ENCODE measurements at regions not wholly inside any gene's neighbourhood (a gene's known extent, or its start where the extent isn't known, plus 50 kb on each side); places are given as distances from the start of the nearest gene placed in this dataset.

DNA sequence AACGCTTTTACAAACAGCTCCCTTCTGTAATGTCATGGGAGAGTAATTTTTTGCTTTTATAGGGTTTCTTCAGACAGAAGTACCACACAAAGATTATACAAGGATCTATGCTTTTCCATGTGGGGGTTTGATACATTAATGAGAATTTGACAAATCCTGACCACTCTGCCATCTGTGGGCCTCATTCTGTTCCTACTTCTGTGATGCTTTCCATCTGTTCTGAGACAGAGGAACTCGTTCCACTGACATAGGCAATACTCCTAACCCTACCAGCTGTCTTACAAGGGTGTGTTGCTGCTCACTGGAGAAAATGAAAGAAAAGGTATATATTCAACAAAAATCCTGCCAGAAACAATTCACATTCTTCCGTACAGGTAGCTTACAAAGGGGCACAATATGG lies 59.4 kb upstream of the NAMPT start:
- Histone ChIP-seq H4K20me1 (ENCODE audit: insufficient read depth) (no peaks in the 10 kb centered on the region), H3K36me3 (ENCODE audit: control insufficient read depth in 1 of 2, insufficient read depth in 2 of 2, low read length in 2 of 2) (no peaks in the 10 kb centered on the region; a peak in 1 of 4 replicates), H3K4me3 (replicated peaks in 1 of 2; ENCODE audit: low read depth in 1 of 2, low read length in 2 of 2) (no peak overlapping the region), H3K9me2 (ENCODE audit: insufficient read depth) (no peaks in the 10 kb centered on the region), H3K4me1 (ENCODE audit: control insufficient read depth in 1 of 2, insufficient read depth in 2 of 2, low read length in 2 of 2) (peaks cover 18 to 26% of the 10 kb centered on the region in 2 experiments), H3K27me3 (ENCODE audit: insufficient read depth, low read length) (no peaks in the 10 kb centered on the region), H3K4me2 (ENCODE audit: low read length) (no peak overlapping the region), H2AFZ (ENCODE audit: low read depth, low read length, poor library complexity, severe bottlenecking) (no peak overlapping the region), H3K79me2 (ENCODE audit: insufficient read depth, low read length) (no peaks in the 10 kb centered on the region), H3K9me3 (ENCODE audit: control insufficient read depth in 1 of 2, insufficient read depth in 1 of 2, low read depth in 1 of 2, low read length in 2 of 2) (peaks cover 5 to 18% of the 10 kb centered on the region in 2 experiments; a peak in 3 of 4 replicates), H3K9ac (ENCODE audit: low read length) (no peak overlapping the region), H3K27ac (ENCODE audit: low read depth, low read length) (no peak overlapping the region)
- DNase-seq (ENCODE audit: low read depth, low spot score) (no peak), ATAC-seq (no peak)
- ChIA-PET RAD21 (ENCODE audit: low non-redundant PET in 1 of 2, low total read pairs in 2 of 2, uncharacterized antibody in 2 of 2, unreplicated experiment in 2 of 2) (no interaction called here), POLR2A (no interaction called here), CTCF (no interaction called here)
- no TSS peak for BruUV-seq (replicated peaks)
- TF ChIP-seq, protein P1, sequence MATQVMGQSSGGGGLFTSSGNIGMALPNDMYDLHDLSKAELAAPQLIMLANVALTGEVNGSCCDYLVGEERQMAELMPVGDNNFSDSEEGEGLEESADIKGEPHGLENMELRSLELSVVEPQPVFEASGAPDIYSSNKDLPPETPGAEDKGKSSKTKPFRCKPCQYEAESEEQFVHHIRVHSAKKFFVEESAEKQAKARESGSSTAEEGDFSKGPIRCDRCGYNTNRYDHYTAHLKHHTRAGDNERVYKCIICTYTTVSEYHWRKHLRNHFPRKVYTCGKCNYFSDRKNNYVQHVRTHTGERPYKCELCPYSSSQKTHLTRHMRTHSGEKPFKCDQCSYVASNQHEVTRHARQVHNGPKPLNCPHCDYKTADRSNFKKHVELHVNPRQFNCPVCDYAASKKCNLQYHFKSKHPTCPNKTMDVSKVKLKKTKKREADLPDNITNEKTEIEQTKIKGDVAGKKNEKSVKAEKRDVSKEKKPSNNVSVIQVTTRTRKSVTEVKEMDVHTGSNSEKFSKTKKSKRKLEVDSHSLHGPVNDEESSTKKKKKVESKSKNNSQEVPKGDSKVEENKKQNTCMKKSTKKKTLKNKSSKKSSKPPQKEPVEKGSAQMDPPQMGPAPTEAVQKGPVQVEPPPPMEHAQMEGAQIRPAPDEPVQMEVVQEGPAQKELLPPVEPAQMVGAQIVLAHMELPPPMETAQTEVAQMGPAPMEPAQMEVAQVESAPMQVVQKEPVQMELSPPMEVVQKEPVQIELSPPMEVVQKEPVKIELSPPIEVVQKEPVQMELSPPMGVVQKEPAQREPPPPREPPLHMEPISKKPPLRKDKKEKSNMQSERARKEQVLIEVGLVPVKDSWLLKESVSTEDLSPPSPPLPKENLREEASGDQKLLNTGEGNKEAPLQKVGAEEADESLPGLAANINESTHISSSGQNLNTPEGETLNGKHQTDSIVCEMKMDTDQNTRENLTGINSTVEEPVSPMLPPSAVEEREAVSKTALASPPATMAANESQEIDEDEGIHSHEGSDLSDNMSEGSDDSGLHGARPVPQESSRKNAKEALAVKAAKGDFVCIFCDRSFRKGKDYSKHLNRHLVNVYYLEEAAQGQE (IDR thresholded peaks at IDR 0.05; ENCODE audit: low read depth), result no peak
- TF ChIP-seq EGR1 (IDR thresholded peaks at IDR 0.05; ENCODE audit: low read depth) (no peak), SIN3A (IDR thresholded peaks at IDR 0.05; ENCODE audit: low read depth) (no peak), POLR2A (IDR thresholded peaks at IDR 0.05; ENCODE audit: borderline replicate concordance, extremely low read depth, insufficient read depth, insufficient read length) (no peak), EZH2phosphoT487 (IDR thresholded peaks at IDR 0.05; ENCODE audit: borderline replicate concordance) (no peak), FOSL1 (IDR thresholded peaks at IDR 0.05; ENCODE audit: low read depth) (no peak), TCF7L2 (IDR thresholded peaks at IDR 0.05; ENCODE audit: borderline replicate concordance, extremely low read depth, insufficient read depth, insufficient read length) (no peak), ELF1 (IDR thresholded peaks at IDR 0.05; ENCODE audit: borderline replicate concordance, low read depth) (no peak), CEBPB (IDR thresholded peaks at IDR 0.05; ENCODE audit: low read depth) (no peak), ZNF274 (IDR thresholded peaks at IDR 0.05; ENCODE audit: low read depth, low read length) (no peak), SRF (IDR thresholded peaks at IDR 0.05; ENCODE audit: low read depth) (no peak)
- TF ChIP-seq, protein P2, sequence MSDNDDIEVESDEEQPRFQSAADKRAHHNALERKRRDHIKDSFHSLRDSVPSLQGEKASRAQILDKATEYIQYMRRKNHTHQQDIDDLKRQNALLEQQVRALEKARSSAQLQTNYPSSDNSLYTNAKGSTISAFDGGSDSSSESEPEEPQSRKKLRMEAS (IDR thresholded peaks at IDR 0.05), result no peak
- TF ChIP-seq, protein P3, sequence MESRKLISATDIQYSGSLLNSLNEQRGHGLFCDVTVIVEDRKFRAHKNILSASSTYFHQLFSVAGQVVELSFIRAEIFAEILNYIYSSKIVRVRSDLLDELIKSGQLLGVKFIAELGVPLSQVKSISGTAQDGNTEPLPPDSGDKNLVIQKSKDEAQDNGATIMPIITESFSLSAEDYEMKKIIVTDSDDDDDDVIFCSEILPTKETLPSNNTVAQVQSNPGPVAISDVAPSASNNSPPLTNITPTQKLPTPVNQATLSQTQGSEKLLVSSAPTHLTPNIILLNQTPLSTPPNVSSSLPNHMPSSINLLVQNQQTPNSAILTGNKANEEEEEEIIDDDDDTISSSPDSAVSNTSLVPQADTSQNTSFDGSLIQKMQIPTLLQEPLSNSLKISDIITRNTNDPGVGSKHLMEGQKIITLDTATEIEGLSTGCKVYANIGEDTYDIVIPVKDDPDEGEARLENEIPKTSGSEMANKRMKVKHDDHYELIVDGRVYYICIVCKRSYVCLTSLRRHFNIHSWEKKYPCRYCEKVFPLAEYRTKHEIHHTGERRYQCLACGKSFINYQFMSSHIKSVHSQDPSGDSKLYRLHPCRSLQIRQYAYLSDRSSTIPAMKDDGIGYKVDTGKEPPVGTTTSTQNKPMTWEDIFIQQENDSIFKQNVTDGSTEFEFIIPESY (IDR thresholded peaks at IDR 0.05; ENCODE audit: extremely low read depth, insufficient replicate concordance, low read length), result no peak
- intact Hi-C loops (cut with micrococcal nuclease), result no loop called here

Data from HCT116 (cell line).